ENCODE measurements at regions not wholly inside any gene's neighbourhood (a gene's known extent, or its start where the extent isn't known, plus 50 kb on each side); places are given as distances from the start of the nearest gene placed in this dataset.
"Not testable (repeated sequence)": the region's sequence is repeated elsewhere in the genome, so short reads cannot be mapped to it uniquely, and the experiment has no call there.

DNA sequence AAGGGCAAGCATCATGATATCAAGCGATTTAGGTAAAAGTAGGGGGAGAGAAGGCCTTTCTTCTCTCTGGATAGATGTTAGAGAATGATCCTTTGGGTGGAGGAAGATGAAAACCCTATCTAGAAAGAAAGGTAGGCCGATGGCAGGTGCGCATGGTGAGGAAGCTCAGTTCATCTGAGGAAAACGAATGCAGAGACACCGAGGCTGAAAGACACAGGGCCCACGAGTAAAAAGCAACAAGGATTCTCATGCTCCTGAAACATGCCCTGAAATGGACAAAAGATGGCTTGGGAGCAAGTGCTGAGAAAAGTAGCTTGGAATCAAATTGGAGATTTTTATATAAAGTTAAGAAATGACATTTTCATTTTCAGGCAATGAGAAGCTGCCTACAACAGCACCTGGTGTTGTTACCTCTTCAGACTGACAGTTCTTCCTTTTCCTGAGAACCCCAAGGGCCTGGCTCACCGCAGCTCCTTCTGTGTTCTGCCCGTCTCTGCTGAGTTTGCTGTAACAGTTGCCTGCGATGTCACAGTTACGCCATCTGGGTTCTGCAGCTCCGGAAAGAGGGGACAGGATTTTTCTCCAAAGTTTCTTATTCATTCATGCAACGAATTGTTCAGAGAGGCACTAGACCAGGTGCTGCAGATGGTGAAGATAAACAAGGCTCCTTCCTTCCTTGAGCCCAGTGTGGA is 402.0 kb upstream of the KLF6 start:
- FAIRE-seq, result no peak

DNA sequence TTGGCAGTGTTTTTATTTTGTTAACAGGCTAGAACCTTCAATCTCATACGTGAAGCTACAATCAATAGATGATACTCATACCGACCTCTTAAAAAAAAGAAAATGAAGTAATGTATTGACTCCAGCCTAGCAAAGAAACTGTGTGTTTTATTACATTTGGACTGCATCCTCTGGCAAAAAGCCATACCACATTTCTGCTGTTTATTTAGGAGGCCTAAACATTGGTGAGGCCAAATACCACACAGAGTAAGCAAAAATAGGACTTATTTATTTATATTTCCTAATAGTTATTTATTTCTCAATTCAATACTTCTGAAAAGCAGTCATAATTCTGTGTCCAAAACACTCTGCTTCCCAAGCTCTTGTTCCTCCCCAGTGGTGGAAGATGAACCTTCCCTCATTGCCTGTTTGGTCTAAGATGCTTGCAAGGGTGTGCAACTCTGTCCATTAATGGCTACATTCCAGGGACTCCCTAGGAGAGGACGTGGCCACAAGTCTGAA is 398.8 kb upstream of the KLF6 start:
- no peak for FAIRE-seq

DNA sequence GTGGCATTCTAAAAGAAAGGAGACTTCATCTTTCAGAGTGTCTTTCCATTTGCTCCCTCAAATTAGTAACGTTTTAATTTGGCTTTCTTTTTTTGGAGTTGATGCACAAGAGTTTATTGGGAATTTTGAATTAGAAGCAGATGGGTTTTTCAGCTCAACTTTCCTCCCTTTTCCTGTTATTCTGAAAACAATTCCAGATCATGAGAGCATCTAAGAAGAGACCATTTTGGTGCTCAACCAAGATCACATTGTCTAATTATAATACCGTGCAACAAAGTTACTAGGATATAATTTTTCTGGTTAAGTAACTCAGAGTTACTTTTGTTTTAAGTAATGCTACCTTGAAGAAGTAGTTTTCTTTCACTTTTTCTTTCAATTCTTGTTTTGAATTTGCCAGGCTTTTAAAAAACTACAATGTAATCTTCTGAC is 396.6 kb upstream of the KLF6 start:
- FAIRE-seq, result no peak

DNA sequence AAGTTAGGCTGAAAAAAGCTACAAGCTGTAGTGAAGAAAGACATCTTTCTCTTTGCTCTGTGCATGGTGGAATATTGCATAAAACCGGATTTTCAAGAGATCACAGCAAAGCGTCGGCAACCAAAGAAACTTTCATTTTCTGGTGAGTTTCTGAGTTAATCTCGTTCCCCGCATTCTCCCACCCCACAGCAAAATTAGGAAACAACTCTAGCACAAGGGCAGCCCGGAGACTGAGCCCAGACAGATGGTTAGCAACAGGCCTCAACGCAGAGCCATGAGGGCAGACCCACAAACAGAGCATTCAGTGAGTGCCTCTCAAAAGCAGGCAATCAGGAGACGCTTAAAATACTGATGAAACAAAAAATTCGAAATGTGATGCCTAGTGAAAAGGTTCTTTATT is 396.1 kb upstream of the KLF6 start:
- no peak for FAIRE-seq

GRCh38 chr10:4177791-4178190 is 392.8 kb upstream of the KLF6 start:
- FAIRE-seq, result no peak

GRCh38 chr10:4176500-4177281 is 391.7 kb upstream of the KLF6 start:
- no peak for FAIRE-seq

- no peak for FAIRE-seq
Measured at GRCh38 chr10:4174197-4174596, 389.2 kb upstream of the KLF6 start.

DNA sequence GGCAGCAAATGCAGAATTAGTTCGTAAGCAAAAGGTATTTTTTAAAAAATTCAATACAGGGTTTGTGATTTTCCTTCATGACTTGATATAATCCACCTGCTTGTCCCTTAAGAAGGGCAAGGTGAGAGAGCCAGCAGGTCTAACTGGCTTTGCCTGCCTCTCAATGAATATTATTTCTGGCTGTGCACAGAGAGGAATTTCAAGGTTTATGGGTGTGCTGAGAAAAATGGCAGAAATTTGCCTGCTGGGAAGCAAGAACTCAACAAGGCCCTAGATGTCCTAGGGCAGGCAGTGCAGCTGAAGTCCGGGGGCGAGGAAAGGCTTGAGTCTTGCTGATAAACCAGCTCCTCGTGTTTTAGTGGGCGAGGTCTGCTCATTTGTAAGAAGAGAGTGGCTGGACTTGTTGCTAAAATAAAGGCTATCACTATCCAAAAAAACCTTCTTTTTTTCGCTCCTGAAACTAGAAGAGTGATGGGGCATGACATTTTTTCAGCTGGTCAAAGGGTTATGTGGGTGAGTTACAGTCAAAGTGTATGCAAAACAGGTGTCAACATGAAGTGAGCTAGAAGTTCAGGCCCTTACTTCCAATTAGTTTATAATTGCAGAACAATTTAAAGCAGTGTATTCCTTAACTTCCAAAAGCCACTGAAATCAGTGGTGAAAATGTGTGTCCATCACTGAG is 385.8 kb upstream of the KLF6 start:
- no peak for FAIRE-seq

DNA sequence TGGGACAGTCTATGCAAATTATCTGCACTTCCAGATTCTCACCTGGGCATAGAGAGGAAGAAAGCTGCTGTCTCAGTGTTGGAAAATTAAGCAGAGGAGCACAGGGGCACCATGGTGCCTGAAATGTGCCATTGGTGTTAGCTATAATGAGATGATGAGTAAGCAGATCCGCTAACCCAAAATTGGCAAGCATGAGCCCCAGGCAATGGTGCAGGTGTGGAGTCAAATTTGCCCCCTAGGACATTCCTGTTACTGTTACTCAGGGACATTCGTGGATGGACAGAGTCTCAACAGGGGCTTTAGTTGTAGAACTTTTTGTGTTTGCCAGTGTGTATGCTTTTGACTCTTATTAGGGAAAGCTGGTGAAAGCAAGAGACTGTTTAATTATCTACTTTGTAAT is 385.2 kb upstream of the KLF6 start:
- no peak for FAIRE-seq

GRCh38 chr10:4169448-4169847 is 384.4 kb upstream of the KLF6 start:
- no peak for FAIRE-seq

GRCh38 chr10:4167216-4167615 is 382.2 kb upstream of the KLF6 start:
- FAIRE-seq, result no peak

GRCh38 chr10:4162571-4163286 is 377.7 kb upstream of the KLF6 start:
- FAIRE-seq, result no peak

DNA sequence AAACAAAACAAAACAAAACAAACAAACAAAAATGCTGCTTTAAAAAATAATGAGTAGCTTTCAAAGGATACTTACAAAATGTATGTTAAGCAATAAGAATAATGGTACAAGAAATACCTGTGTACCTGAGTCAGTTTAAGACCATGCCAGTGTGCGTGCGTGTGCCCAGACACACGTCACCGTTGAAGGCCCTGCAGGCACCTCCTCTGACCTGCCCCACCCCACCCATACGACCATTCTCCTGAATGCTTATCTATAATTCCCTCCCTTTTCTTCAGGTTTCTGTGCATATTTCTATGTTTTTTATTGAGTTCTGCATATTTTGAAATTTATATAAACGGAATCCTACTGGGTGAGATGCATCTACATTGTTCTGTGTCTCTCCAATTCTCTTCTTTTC is 374.2 kb upstream of the KLF6 start:
- FAIRE-seq, result no peak

- no peak for FAIRE-seq
Measured at GRCh38 chr10:4154191-4154715, 369.2 kb upstream of the KLF6 start.

- no peak for FAIRE-seq
Measured at GRCh38 chr10:4151466-4151865, 366.5 kb upstream of the KLF6 start.

GRCh38 chr10:4150676-4151075 is 365.7 kb upstream of the KLF6 start:
- FAIRE-seq, result no peak

- FAIRE-seq, result not testable (repeated sequence)
Measured at GRCh38 chr10:4149460-4149859, 364.5 kb upstream of the KLF6 start.

GRCh38 chr10:4147245-4147644 is 362.2 kb upstream of the KLF6 start:
- no peak for FAIRE-seq

GRCh38 chr10:4144817-4145216 is 359.8 kb upstream of the KLF6 start:
- no peak for FAIRE-seq

GRCh38 chr10:4141471-4141870 is 356.5 kb upstream of the KLF6 start:
- FAIRE-seq, result no peak

DNA sequence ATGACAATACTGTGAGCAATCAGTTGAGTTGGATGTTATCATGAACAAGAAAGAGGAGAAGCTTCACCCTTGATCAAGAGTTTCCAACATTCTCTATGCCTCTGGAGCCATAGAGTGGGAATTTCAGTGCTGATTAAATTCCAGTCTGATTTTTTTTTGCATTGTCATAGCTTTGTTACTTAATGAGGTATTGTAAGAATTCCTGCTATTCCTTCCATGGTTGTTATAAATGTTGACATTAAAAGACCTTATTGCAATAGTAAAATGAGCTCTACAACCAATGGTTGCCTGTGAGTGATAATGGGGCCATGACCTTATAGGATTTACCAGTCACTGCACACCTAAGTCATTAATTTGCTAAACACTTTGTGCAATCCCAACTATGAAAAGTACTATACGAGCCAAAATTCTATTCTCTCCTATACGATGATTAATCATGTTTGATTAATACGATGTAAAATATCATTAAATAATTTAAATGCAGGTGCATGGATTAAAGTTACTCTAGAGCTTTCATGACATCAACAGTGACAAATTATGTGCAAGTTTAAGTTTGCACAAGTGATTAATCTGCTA is 353.2 kb upstream of the KLF6 start:
- no peak for FAIRE-seq

DNA sequence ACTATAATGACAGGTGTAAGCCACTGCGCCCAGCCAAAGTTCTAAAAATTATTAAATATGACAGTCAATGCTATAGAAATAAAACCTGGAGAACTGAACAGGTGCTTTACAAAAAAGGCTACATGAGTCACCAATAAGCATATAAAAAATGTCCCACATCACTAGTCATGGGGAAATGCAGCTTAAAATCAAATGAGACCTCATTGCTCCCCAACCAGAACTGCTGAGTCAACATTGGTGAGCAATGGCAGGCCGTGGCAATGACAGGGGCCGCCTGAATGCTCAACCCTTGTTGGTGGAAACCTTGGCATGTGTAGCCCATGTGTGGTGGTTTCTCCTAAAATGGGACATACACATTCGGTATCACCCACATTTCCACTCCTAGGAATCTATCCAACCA is 352.3 kb upstream of the KLF6 start:
- FAIRE-seq, result no peak

DNA sequence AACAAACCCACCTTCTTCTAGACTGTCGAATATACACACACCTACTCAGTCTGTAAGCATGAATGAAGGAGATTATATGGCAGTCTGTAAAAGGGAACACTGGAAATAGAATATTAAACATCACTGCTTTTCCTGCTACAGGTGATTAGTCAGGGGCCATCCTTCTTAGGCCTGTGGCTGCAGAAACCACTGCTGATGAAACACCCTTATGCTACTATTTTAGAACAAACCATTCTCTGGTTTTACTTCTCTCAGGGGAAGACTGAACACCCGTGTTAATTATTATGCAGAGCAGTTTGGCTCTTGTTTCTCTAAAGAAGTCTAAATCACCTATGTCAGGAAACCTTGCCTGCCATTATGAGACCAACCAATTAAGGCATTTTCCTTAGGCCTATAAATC is 351.1 kb upstream of the KLF6 start:
- FAIRE-seq, result no peak

All from G401.6 (cell line).